Mesenchymal stem cell (in vitro differentiated cells and primary cell): ENCODE measurements at regions not wholly inside any gene's neighbourhood (a gene's known extent, or its start where the extent isn't known, plus 50 kb on each side); places are given as distances from the start of the nearest gene placed in this dataset.
A peak's percentile ranks its signal among the peaks of the same experiment; 100 is the strongest.

ENCODE experiments used
- DNase-seq: peaks from one replicate; pipeline ENCODE4 v3.0.0-alpha.2; 2013
- H2AFZ ChIP-seq: one replicate; pipeline ENCODE4 v1.6.1; 2013; ENCODE audit warnings: low read depth, mild to moderate bottlenecking, control low read depth, inconsistent platforms, low read length, moderate library complexity
- H2AK5ac ChIP-seq: 2 replicates; pipeline ENCODE4 v1.6.1; 2013; ENCODE audit warnings: low read length, moderate library complexity, mild to moderate bottlenecking, inconsistent platforms; ENCODE audit not compliant: severe bottlenecking
- H2BK120ac ChIP-seq: one replicate; pipeline ENCODE4 v1.6.1; 2013; ENCODE audit warnings: low read depth, mild to moderate bottlenecking, inconsistent platforms, low read length, moderate library complexity
- H2BK12ac ChIP-seq, 2 experiments: one replicate each; pipeline ENCODE4 v1.6.1; 2013; ENCODE audit warnings: inconsistent platforms in 2 of 2, low read length in 2 of 2, mild to moderate bottlenecking in 2 of 2, moderate library complexity in 2 of 2, control low read depth in 1 of 2
- H2BK15ac ChIP-seq: one replicate; pipeline ENCODE4 v1.6.1; 2013; ENCODE audit warnings: mild to moderate bottlenecking, low read depth, inconsistent platforms; ENCODE audit not compliant: poor library complexity, severe bottlenecking
- H2BK5ac ChIP-seq: 2 replicates; pipeline ENCODE4 v1.6.1; 2013; ENCODE audit warnings: low read depth, mild to moderate bottlenecking, low read length, control low read depth, inconsistent platforms; ENCODE audit not compliant: poor library complexity, severe bottlenecking
- H3K14ac ChIP-seq, 2 experiments: one replicate each; pipeline ENCODE4 v1.6.1; 2013; ENCODE audit warnings: inconsistent platforms in 2 of 2, low read length in 2 of 2, control low read depth in 1 of 2, mild to moderate bottlenecking in 1 of 2, moderate library complexity in 1 of 2
- H3K18ac ChIP-seq, 2 experiments: one replicate each; pipeline ENCODE4 v1.6.1; 2013; ENCODE audit warnings: inconsistent platforms in 2 of 2, low read length in 2 of 2, control low read depth in 1 of 2, low read depth in 1 of 2, mild to moderate bottlenecking in 1 of 2
- H3K23ac ChIP-seq, 2 experiments: one replicate each; pipeline ENCODE4 v1.6.1; 2013; ENCODE audit warnings: inconsistent platforms in 2 of 2, low read length in 2 of 2, mild to moderate bottlenecking in 2 of 2, moderate library complexity in 2 of 2, control low read depth in 1 of 2
- H3K27ac ChIP-seq: 2 replicates; pipeline ENCODE4 v1.5.1; 2013; ENCODE audit warnings: mild to moderate bottlenecking, moderate library complexity, low read length, control low read depth, inconsistent platforms; ENCODE audit not compliant: poor library complexity, severe bottlenecking
- H3K27me3 ChIP-seq, 2 experiments: 2 replicates each; pipeline versions ENCODE4 v1.6.1 to v1.7.0; 2013; ENCODE audit warnings: low read length in 2 of 2, mild to moderate bottlenecking in 2 of 2, moderate library complexity in 2 of 2, control low read depth in 1 of 2, inconsistent platforms in 1 of 2; ENCODE audit not compliant: control insufficient read depth in 1 of 2, insufficient read depth in 1 of 2
- H3K36me3 ChIP-seq, 2 experiments: 2 replicates each; pipeline versions ENCODE4 v1.6.1 to v1.7.0; 2013; ENCODE audit warnings: low read length in 2 of 2, control low read depth in 1 of 2, inconsistent platforms in 1 of 2, low read depth in 1 of 2, mild to moderate bottlenecking in 1 of 2; ENCODE audit not compliant: insufficient read depth in 2 of 2, control insufficient read depth in 1 of 2
- H3K4ac ChIP-seq, 2 experiments: one replicate each; pipeline ENCODE4 v1.6.1; 2013; ENCODE audit warnings: inconsistent platforms in 2 of 2, low read length in 2 of 2, mild to moderate bottlenecking in 2 of 2, moderate library complexity in 2 of 2, control low read depth in 1 of 2, low read depth in 1 of 2
- H3K4me1 ChIP-seq: 2 replicates; pipeline ENCODE4 v1.6.1; 2013; ENCODE audit warnings: low read depth, low read length, control low read depth; ENCODE audit not compliant: control insufficient read depth, insufficient read depth
- H3K4me2 ChIP-seq: 2 replicates; pipeline ENCODE4 v1.6.1; 2013; ENCODE audit warnings: low read length, mild to moderate bottlenecking, inconsistent platforms; ENCODE audit not compliant: poor library complexity, severe bottlenecking
- H3K4me3 ChIP-seq, 2 experiments: 2 replicates each; pipeline versions ENCODE4 v1.5.1 to v1.7.0; 2013; ENCODE audit warnings: low read length in 2 of 2, mild to moderate bottlenecking in 2 of 2, control low read depth in 1 of 2, low read depth in 1 of 2; ENCODE audit not compliant: insufficient read depth in 1 of 2
- H3K79me1 ChIP-seq: replicated peaks from 2 replicates; pipeline ENCODE4 v1.6.1; 2013; ENCODE audit warnings: mild to moderate bottlenecking, control low read depth, low read length, inconsistent platforms; ENCODE audit not compliant: poor library complexity, severe bottlenecking
- H3K9ac ChIP-seq: 2 replicates; pipeline ENCODE4 v1.7.0; 2013; ENCODE audit warnings: mild to moderate bottlenecking, low read length, moderate library complexity
- H3K9me3 ChIP-seq: 2 replicates; pipeline ENCODE4 v1.7.0; 2013; ENCODE audit warnings: mild to moderate bottlenecking, low read length; ENCODE audit not compliant: control insufficient read depth
- H4K8ac ChIP-seq: one replicate; pipeline ENCODE4 v1.6.1; 2013; ENCODE audit warnings: inconsistent platforms, mild to moderate bottlenecking, low read length, moderate library complexity
- H4K91ac ChIP-seq: one replicate; pipeline ENCODE4 v1.6.1; 2013; ENCODE audit warnings: mild to moderate bottlenecking, low read length, inconsistent platforms
- WGBS: methylation state at CpG from one replicate; pipeline ENCODE4 v1.1.7; 2013; ENCODE audit warnings: mixed read lengths; 5-methylcytosine and 5-hydroxymethylcytosine counted together

- H3K4ac ChIP-seq = no peak overlapping the region
- H3K9ac ChIP-seq = no peak overlapping the region
- no peak overlapping the region for H2BK15ac ChIP-seq
- no peak overlapping the region for H2BK120ac ChIP-seq
- no peak overlapping the region for H2AK5ac ChIP-seq
- H3K4me3 ChIP-seq = no peak overlapping the region
- no peak overlapping the region for H3K27ac ChIP-seq
- no peak overlapping the region for H2BK5ac ChIP-seq
- H4K91ac ChIP-seq = no peak overlapping the region
- H3K4me1 ChIP-seq = peaks cover 3% of the 10 kb centered on the region
- no peaks in the 10 kb centered on the region for H3K36me3 ChIP-seq
- H3K18ac ChIP-seq = no peak overlapping the region
- peaks cover 0 to 60% of the 10 kb centered on the region in 2 experiments for H3K27me3 ChIP-seq
- H2AFZ ChIP-seq = no peak overlapping the region
- DNase-seq = no peak
- H3K23ac ChIP-seq = no peak overlapping the region
- H3K4me2 ChIP-seq = no peak overlapping the region
- no peaks in the 10 kb centered on the region for H3K79me1 ChIP-seq
- no peak overlapping the region for H2BK12ac ChIP-seq
- no peaks in the 10 kb centered on the region for H3K9me3 ChIP-seq
- H4K8ac ChIP-seq = no peak overlapping the region
- H3K14ac ChIP-seq = no peak overlapping the region
Measured at GRCh38 chrX:40373641-40374040, 207.1 kb upstream of the ATP6AP2 start.

GRCh38 chrX:40373025-40373424 is 207.7 kb upstream of the ATP6AP2 start:
- peaks cover 8% of the 10 kb centered on the region for H3K4me1 ChIP-seq
- no peaks in the 10 kb centered on the region for H3K79me1 ChIP-seq
- H3K27ac ChIP-seq = no peak overlapping the region
- no peak overlapping the region for H2AK5ac ChIP-seq
- no peak overlapping the region for H3K4me2 ChIP-seq
- H2BK15ac ChIP-seq = no peak overlapping the region
- no peak overlapping the region for H4K8ac ChIP-seq
- H3K23ac ChIP-seq = no peak overlapping the region
- H4K91ac ChIP-seq = no peak overlapping the region
- no peaks in the 10 kb centered on the region for H3K9me3 ChIP-seq
- no peak overlapping the region for H2BK12ac ChIP-seq
- no peak overlapping the region for H3K18ac ChIP-seq
- no peak for DNase-seq
- H3K9ac ChIP-seq = no peak overlapping the region
- no peaks in the 10 kb centered on the region for H3K36me3 ChIP-seq
- WGBS = 89% methylated on average over 2 of the region's 4 CpGs
- H2BK120ac ChIP-seq = no peak overlapping the region
- H3K14ac ChIP-seq = no peak overlapping the region
- no peak overlapping the region for H2AFZ ChIP-seq
- H3K4me3 ChIP-seq = no peak overlapping the region
- no peak overlapping the region for H2BK5ac ChIP-seq
- H3K4ac ChIP-seq = no peak overlapping the region
- H3K27me3 ChIP-seq = peaks cover 0 to 65% of the 10 kb centered on the region in 2 experiments

- no peak for DNase-seq
- H4K91ac ChIP-seq = no peak overlapping the region
- H3K14ac ChIP-seq = peak overlapping the region in 1 of 2 experiments; percentile 75
- no peak overlapping the region for H3K4ac ChIP-seq
- no peak overlapping the region for H2BK5ac ChIP-seq
- H3K23ac ChIP-seq = no peak overlapping the region
- H2BK15ac ChIP-seq = no peak overlapping the region
- no peak overlapping the region for H3K27ac ChIP-seq
- no peak overlapping the region for H3K4me3 ChIP-seq
- H2AK5ac ChIP-seq = no peak overlapping the region
- no peak overlapping the region for H2BK12ac ChIP-seq
- WGBS = 87% methylated on average over 5 of the region's 6 CpGs
- H3K4me1 ChIP-seq = peaks cover 8% of the 10 kb centered on the region
- no peaks in the 10 kb centered on the region for H3K79me1 ChIP-seq
- H2AFZ ChIP-seq = no peak overlapping the region
- H3K9ac ChIP-seq = no peak overlapping the region
- peaks cover 0 to 72% of the 10 kb centered on the region in 2 experiments for H3K27me3 ChIP-seq
- H3K9me3 ChIP-seq = peaks cover 8% of the 10 kb centered on the region
- no peak overlapping the region for H3K18ac ChIP-seq
- H4K8ac ChIP-seq = no peak overlapping the region
- H3K4me2 ChIP-seq = no peak overlapping the region
- H3K36me3 ChIP-seq = no peaks in the 10 kb centered on the region
- H2BK120ac ChIP-seq = no peak overlapping the region
Measured at GRCh38 chrX:40371376-40371775, 209.4 kb upstream of the ATP6AP2 start.

- Histone ChIP-seq H2BK12ac (no peak overlapping the region), H3K79me1 (no peaks in the 10 kb centered on the region), H3K4me2 (no peak overlapping the region), H3K4me1 (peaks cover 8% of the 10 kb centered on the region), H2AFZ (no peak overlapping the region), H3K4me3 (no peak overlapping the region), H2BK5ac (no peak overlapping the region), H2BK15ac (no peak overlapping the region), H2AK5ac (no peak overlapping the region), H3K36me3 (no peaks in the 10 kb centered on the region), H3K4ac (no peak overlapping the region), H3K27ac (no peak overlapping the region), H4K91ac (no peak overlapping the region), H3K9ac (no peak overlapping the region), H4K8ac (no peak overlapping the region), H2BK120ac (no peak overlapping the region), H3K14ac (no peak overlapping the region), H3K27me3 (peaks cover 0 to 52% of the 10 kb centered on the region in 2 experiments), H3K18ac (no peak overlapping the region), H3K23ac (no peak overlapping the region), H3K9me3 (peaks cover 24% of the 10 kb centered on the region)
- WGBS = 0% methylated on average over 2 of the region's 6 CpGs
- DNase-seq = no peak
Measured at GRCh38 chrX:40368611-40369061, 212.1 kb upstream of the ATP6AP2 start.
